ENCODE measurements at regions not wholly inside any gene's neighbourhood (a gene's known extent, or its start where the extent isn't known, plus 50 kb on each side); places are given as distances from the start of the nearest gene placed in this dataset.
"Not testable (repeated sequence)": the region's sequence is repeated elsewhere in the genome, so short reads cannot be mapped to it uniquely, and the experiment has no call there.

DNA sequence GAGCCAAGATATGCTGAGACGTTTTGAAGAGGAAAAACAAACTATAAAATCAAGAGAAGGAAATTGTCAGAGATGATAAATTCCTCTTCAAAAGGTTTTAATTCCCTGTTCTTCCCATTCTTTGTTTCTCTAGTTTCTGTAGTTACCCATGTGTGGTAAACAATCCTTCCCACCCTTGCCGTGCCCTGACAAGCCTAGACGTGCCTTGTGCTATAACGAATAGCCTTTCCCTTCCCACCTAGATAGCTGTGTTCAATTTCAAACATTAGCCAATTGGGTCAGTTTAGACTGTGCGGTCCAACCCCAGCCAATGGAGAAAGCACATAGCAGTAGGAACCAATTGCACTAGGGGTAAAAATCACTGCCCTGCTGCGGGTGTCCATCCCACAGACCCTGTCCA is 138.1 kb downstream of the RALA start:
- no peaks in the 10 kb centered on the region for H3K9me1 ChIP-seq (replicated peaks; ENCODE audit: control insufficient read depth, extremely low read depth, insufficient read depth, low read length)
- H3K9me3 ChIP-seq (replicated peaks; ENCODE audit: control insufficient read depth, insufficient read depth, low read length): no peaks in the 10 kb centered on the region
- dilution Hi-C loops (cut with MboI; ENCODE audit: extremely low pct_ligation_motif_present, low sequenced_read_pairs): no loop called here
- no peaks in the 10 kb centered on the region for H3K79me2 ChIP-seq (ENCODE audit: control insufficient read depth, insufficient read depth, low read length)
- no peak overlapping the region for H3K27ac ChIP-seq (ENCODE audit: insufficient read depth, low read depth, low read length)
- H3K36me3 ChIP-seq (ENCODE audit: control insufficient read depth in 2 of 2, extremely low read depth in 1 of 2, insufficient read depth in 2 of 2, low read length in 2 of 2): no peaks in the 10 kb centered on the region
- no peaks in the 10 kb centered on the region for H4K20me1 ChIP-seq (replicated peaks; ENCODE audit: control insufficient read depth, extremely low read depth, insufficient read depth, low read length)
- ChIA-PET POLR2A (no interaction called here), CTCF (no interaction called here)
- no peaks in the 10 kb centered on the region for H3K4me1 ChIP-seq (ENCODE audit: control insufficient read depth, extremely low read depth, insufficient read depth, low read length)
- TF ChIP-seq POLR2A (IDR thresholded peaks at IDR 0.05; ENCODE audit: low read depth, low read length) (no peak), EZH2 (IDR thresholded peaks at IDR 0.05; ENCODE audit: borderline replicate concordance, low read depth, low read length, severe bottlenecking) (no peak), CTCF (IDR thresholded peaks at IDR 0.05; ENCODE audit: extremely low read depth in 1 of 2, insufficient read depth in 1 of 2, low read depth in 1 of 2, low read length in 2 of 2) (no peak), GATA2 (IDR thresholded peaks at IDR 0.05; ENCODE audit: insufficient read depth, insufficient read length, low read depth, low read length) (no peak), POLR2AphosphoS5 (IDR thresholded peaks at IDR 0.05; ENCODE audit: insufficient read depth, low read depth, low read length) (no peak), JUN (IDR thresholded peaks at IDR 0.05; ENCODE audit: borderline replicate concordance, insufficient read depth, insufficient read length, low read depth) (no peak), MYC (IDR thresholded peaks at IDR 0.05; ENCODE audit: low read depth, low read length) (no peak), FOS (IDR thresholded peaks at IDR 0.05; ENCODE audit: borderline replicate concordance, insufficient read depth, low read length) (no peak)
- TF ChIP-seq, protein P1, sequence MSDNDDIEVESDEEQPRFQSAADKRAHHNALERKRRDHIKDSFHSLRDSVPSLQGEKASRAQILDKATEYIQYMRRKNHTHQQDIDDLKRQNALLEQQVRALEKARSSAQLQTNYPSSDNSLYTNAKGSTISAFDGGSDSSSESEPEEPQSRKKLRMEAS (IDR thresholded peaks at IDR 0.05; ENCODE audit: insufficient read depth, insufficient read length): no peak
- H3K9ac ChIP-seq (replicated peaks; ENCODE audit: extremely low read depth, insufficient read depth, low read length): no peak overlapping the region
- H2AFZ ChIP-seq (ENCODE audit: low read depth, low read length): no peak overlapping the region
- H3K4me3 ChIP-seq (replicated peaks in 1 of 3; ENCODE audit: insufficient read depth in 1 of 3, low read depth in 1 of 3, low read length in 3 of 3): no peak overlapping the region
- H3K27me3 ChIP-seq (ENCODE audit: control insufficient read depth in 2 of 2, insufficient read depth in 2 of 2, low read length in 2 of 2): no peaks in the 10 kb centered on the region
- FAIRE-seq (no peak), DNase-seq (ENCODE audit: low read depth, low spot score) (no peak)
- H3K4me2 ChIP-seq (ENCODE audit: insufficient read depth, low read length): no peak overlapping the region
- no TSS peak for BruUV-seq (replicated peaks)
- intact Hi-C loops (cut with micrococcal nuclease): no loop called here

GRCh38 chr7:39762466-39762865 is 139.1 kb downstream of the RALA start:
- BruUV-seq (replicated peaks); FAIRE-seq; intact Hi-C loops (cut with micrococcal nuclease); CTCF ChIA-PET; dilution Hi-C loops (cut with MboI; ENCODE audit: extremely low pct_ligation_motif_present, low sequenced_read_pairs); H3K9me1 ChIP-seq (replicated peaks; ENCODE audit: control insufficient read depth, extremely low read depth, insufficient read depth, low read length); H3K79me2 ChIP-seq (ENCODE audit: control insufficient read depth, insufficient read depth, low read length); POLR2A ChIA-PET; H3K4me1 ChIP-seq (ENCODE audit: control insufficient read depth, extremely low read depth, insufficient read depth, low read length); H3K36me3 ChIP-seq (ENCODE audit: control insufficient read depth in 2 of 2, extremely low read depth in 1 of 2, insufficient read depth in 2 of 2, low read length in 2 of 2); H3K27ac ChIP-seq (ENCODE audit: insufficient read depth, low read depth, low read length); DNase-seq (ENCODE audit: low read depth, low spot score); H3K9me3 ChIP-seq (replicated peaks; ENCODE audit: control insufficient read depth, insufficient read depth, low read length); H4K20me1 ChIP-seq (replicated peaks; ENCODE audit: control insufficient read depth, extremely low read depth, insufficient read depth, low read length); H3K9ac ChIP-seq (replicated peaks; ENCODE audit: extremely low read depth, insufficient read depth, low read length); H3K27me3 ChIP-seq (ENCODE audit: control insufficient read depth in 2 of 2, insufficient read depth in 2 of 2, low read length in 2 of 2); H3K4me3 ChIP-seq (replicated peaks in 1 of 3; ENCODE audit: insufficient read depth in 1 of 3, low read depth in 1 of 3, low read length in 3 of 3); H2AFZ ChIP-seq (ENCODE audit: low read depth, low read length); H3K4me2 ChIP-seq (ENCODE audit: insufficient read depth, low read length): not testable (repeated sequence)

GRCh38 chr7:39762881-39763280 is 139.5 kb downstream of the RALA start:
- BruUV-seq (replicated peaks); H3K9ac ChIP-seq (replicated peaks; ENCODE audit: extremely low read depth, insufficient read depth, low read length); intact Hi-C loops (cut with micrococcal nuclease); H3K9me1 ChIP-seq (replicated peaks; ENCODE audit: control insufficient read depth, extremely low read depth, insufficient read depth, low read length); H3K4me2 ChIP-seq (ENCODE audit: insufficient read depth, low read length); CTCF ChIA-PET; H3K4me1 ChIP-seq (ENCODE audit: control insufficient read depth, extremely low read depth, insufficient read depth, low read length); H3K79me2 ChIP-seq (ENCODE audit: control insufficient read depth, insufficient read depth, low read length); H3K27ac ChIP-seq (ENCODE audit: insufficient read depth, low read depth, low read length); H4K20me1 ChIP-seq (replicated peaks; ENCODE audit: control insufficient read depth, extremely low read depth, insufficient read depth, low read length); DNase-seq (ENCODE audit: low read depth, low spot score); H3K4me3 ChIP-seq (replicated peaks in 1 of 3; ENCODE audit: insufficient read depth in 1 of 3, low read depth in 1 of 3, low read length in 3 of 3); POLR2A ChIA-PET; dilution Hi-C loops (cut with MboI; ENCODE audit: extremely low pct_ligation_motif_present, low sequenced_read_pairs); H2AFZ ChIP-seq (ENCODE audit: low read depth, low read length); H3K27me3 ChIP-seq (ENCODE audit: control insufficient read depth in 2 of 2, insufficient read depth in 2 of 2, low read length in 2 of 2); H3K9me3 ChIP-seq (replicated peaks; ENCODE audit: control insufficient read depth, insufficient read depth, low read length); H3K36me3 ChIP-seq (ENCODE audit: control insufficient read depth in 2 of 2, extremely low read depth in 1 of 2, insufficient read depth in 2 of 2, low read length in 2 of 2); FAIRE-seq: not testable (repeated sequence)

Data from endothelial cell of umbilical vein (primary cell).